ENCODE measurements at regions not wholly inside any gene's neighbourhood (a gene's known extent, or its start where the extent isn't known, plus 50 kb on each side); places are given as distances from the start of the nearest gene placed in this dataset.

DNA sequence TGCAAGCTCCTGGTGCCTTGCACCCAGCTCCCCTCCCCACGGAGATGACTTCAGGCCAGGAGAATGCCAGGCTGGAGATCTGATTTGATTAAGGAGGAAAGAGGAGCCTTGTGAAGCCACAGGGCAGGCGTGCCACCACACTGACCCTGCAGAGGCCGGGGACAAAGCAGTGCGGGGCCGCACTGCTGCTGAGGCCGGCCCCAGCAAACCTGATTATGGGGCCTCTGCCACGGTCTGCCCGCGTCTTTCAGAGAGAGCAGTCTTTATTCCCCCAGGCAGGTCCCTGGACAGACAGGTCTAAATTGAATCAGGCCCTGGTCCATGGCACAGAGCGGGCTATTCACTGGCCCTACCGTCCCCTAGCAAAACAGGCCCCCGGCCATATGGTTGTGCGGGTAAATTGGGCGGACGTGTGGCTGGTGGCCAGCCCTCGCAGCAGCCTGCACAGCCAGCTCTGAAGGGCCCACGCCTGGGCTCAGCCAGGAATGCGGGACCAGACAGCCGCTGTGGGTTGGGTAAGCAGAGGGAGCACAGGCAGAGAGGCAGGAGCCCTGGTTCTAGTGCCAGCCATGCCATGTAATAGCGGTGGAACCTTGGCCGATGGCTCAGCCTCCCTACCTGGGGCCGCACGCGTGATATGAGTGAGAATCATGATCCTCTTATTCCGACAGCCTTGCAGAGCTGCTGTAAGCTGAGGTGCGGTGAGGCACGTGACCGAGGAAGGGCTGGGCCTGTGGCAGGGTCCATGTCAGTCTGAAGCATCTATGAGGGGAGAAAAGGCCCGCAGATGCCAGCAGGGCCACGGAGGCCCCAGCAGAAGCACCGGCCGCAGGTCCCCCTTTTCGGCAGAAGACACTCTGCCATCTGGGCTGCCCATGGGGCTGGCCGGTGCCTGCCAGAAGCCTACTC lies 97.3 kb upstream of the MYCN start:
- TF ChIP-seq CTCF (conservative IDR thresholded peaks at IDR 0.05 in 1 of 2, IDR thresholded peaks at IDR 0.05 in 1 of 2; ENCODE audit: low read depth in 1 of 2, low read length in 2 of 2) (no peak), EZH2 (IDR thresholded peaks at IDR 0.05; ENCODE audit: low read length, missing control alignments) (no peak)
- H3K9ac ChIP-seq (ENCODE audit: insufficient read depth, low read length) = no peak overlapping the region
- no peak overlapping the region for H3K4me2 ChIP-seq (ENCODE audit: extremely low read depth, insufficient read depth, low read length)
- H3K4me1 ChIP-seq (ENCODE audit: control insufficient read depth, extremely low read depth, insufficient read depth, low read length) = no peaks in the 10 kb centered on the region
- no peaks in the 10 kb centered on the region for H3K79me2 ChIP-seq (ENCODE audit: control insufficient read depth, insufficient read depth, low read length)
- no peaks in the 10 kb centered on the region for H3K27me3 ChIP-seq (ENCODE audit: control insufficient read depth, insufficient read depth, low read length)
- no peaks in the 10 kb centered on the region for H3K36me3 ChIP-seq (ENCODE audit: control insufficient read depth, insufficient read depth, low read length)
- DNase-seq (ENCODE audit: low read depth in 2 of 2) = no peak
- H3K27ac ChIP-seq (ENCODE audit: insufficient read depth, low read length) = no peak overlapping the region
- H3K4me3 ChIP-seq (replicated peaks in 1 of 4; ENCODE audit: control extremely low read depth in 1 of 4, insufficient read depth in 1 of 4, low read depth in 3 of 4, low read length in 4 of 4) = no peak overlapping the region
- H4K20me1 ChIP-seq (ENCODE audit: control insufficient read depth, extremely low read depth, insufficient read depth, low read length) = no peaks in the 10 kb centered on the region
- no peak overlapping the region for H2AFZ ChIP-seq (ENCODE audit: low read length)
- no peaks in the 10 kb centered on the region for H3K9me3 ChIP-seq (ENCODE audit: control insufficient read depth, insufficient read depth, low read depth, low read length)

- H3K27me3 ChIP-seq (ENCODE audit: control insufficient read depth, insufficient read depth, low read length) = no peaks in the 10 kb centered on the region
- H4K20me1 ChIP-seq (ENCODE audit: control insufficient read depth, extremely low read depth, insufficient read depth, low read length) = no peaks in the 10 kb centered on the region
- H3K4me1 ChIP-seq (ENCODE audit: control insufficient read depth, extremely low read depth, insufficient read depth, low read length) = no peaks in the 10 kb centered on the region
- TF ChIP-seq EZH2 (IDR thresholded peaks at IDR 0.05; ENCODE audit: low read length, missing control alignments) (no peak), CTCF (conservative IDR thresholded peaks at IDR 0.05 in 1 of 2, IDR thresholded peaks at IDR 0.05 in 1 of 2; ENCODE audit: low read depth in 1 of 2, low read length in 2 of 2) (no peak)
- no peak for DNase-seq (ENCODE audit: low read depth in 2 of 2)
- H3K9ac ChIP-seq (ENCODE audit: insufficient read depth, low read length) = no peak overlapping the region
- no peak overlapping the region for H3K27ac ChIP-seq (ENCODE audit: insufficient read depth, low read length)
- H2AFZ ChIP-seq (ENCODE audit: low read length) = no peak overlapping the region
- H3K36me3 ChIP-seq (ENCODE audit: control insufficient read depth, insufficient read depth, low read length) = no peaks in the 10 kb centered on the region
- no peak overlapping the region for H3K4me3 ChIP-seq (replicated peaks in 1 of 4; ENCODE audit: control extremely low read depth in 1 of 4, insufficient read depth in 1 of 4, low read depth in 3 of 4, low read length in 4 of 4)
- H3K79me2 ChIP-seq (ENCODE audit: control insufficient read depth, insufficient read depth, low read length) = no peaks in the 10 kb centered on the region
- no peak overlapping the region for H3K4me2 ChIP-seq (ENCODE audit: extremely low read depth, insufficient read depth, low read length)
- H3K9me3 ChIP-seq (ENCODE audit: control insufficient read depth, insufficient read depth, low read depth, low read length) = no peaks in the 10 kb centered on the region
These were observed 96.0 kb upstream of the MYCN start for GRCh38 chr2:15844211-15844801.

DNA sequence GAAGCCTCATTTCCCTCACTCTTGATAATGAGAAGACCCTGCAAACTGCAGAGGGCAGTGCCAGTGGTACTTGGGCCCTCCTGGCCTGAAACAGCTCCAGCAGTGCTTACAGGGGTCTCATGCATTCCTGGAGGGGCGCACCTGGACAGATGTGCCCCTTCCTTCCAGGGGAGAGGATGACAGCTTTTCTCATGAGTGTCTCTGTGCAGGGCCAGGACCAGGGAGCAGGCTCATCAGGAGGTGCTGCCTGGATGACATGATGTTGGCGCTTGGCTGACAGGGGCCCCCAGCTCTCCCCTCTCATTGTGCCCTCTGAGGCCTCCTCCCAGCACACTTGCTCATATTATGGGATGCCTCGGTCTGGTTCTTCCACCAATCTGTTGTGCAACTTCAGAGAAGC lies 95.1 kb upstream of the MYCN start:
- Histone ChIP-seq H3K9ac (ENCODE audit: insufficient read depth, low read length) (no peak overlapping the region), H3K27me3 (ENCODE audit: control insufficient read depth, insufficient read depth, low read length) (no peaks in the 10 kb centered on the region), H3K27ac (ENCODE audit: insufficient read depth, low read length) (no peak overlapping the region), H3K4me1 (ENCODE audit: control insufficient read depth, extremely low read depth, insufficient read depth, low read length) (no peaks in the 10 kb centered on the region), H3K9me3 (ENCODE audit: control insufficient read depth, insufficient read depth, low read depth, low read length) (no peaks in the 10 kb centered on the region), H3K79me2 (ENCODE audit: control insufficient read depth, insufficient read depth, low read length) (no peaks in the 10 kb centered on the region), H3K4me2 (ENCODE audit: extremely low read depth, insufficient read depth, low read length) (no peak overlapping the region), H3K4me3 (replicated peaks in 1 of 4; ENCODE audit: control extremely low read depth in 1 of 4, insufficient read depth in 1 of 4, low read depth in 3 of 4, low read length in 4 of 4) (no peak overlapping the region), H4K20me1 (ENCODE audit: control insufficient read depth, extremely low read depth, insufficient read depth, low read length) (no peaks in the 10 kb centered on the region), H3K36me3 (ENCODE audit: control insufficient read depth, insufficient read depth, low read length) (no peaks in the 10 kb centered on the region), H2AFZ (ENCODE audit: low read length) (no peak overlapping the region)
- no peak for DNase-seq (ENCODE audit: low read depth in 2 of 2)
- TF ChIP-seq EZH2 (IDR thresholded peaks at IDR 0.05; ENCODE audit: low read length, missing control alignments) (no peak), CTCF (conservative IDR thresholded peaks at IDR 0.05 in 1 of 2, IDR thresholded peaks at IDR 0.05 in 1 of 2; ENCODE audit: low read depth in 1 of 2, low read length in 2 of 2) (no peak)
